Loucy (cell line): ENCODE measurements at regions not wholly inside any gene's neighbourhood (a gene's known extent, or its start where the extent isn't known, plus 50 kb on each side); places are given as distances from the start of the nearest gene placed in this dataset.

Experiments used
- EZH2phosphoT487 ChIP-seq: fragments of 200-600 bp; IDR thresholded peaks from 2 replicates; pipeline ENCODE4 v1.6.1; 2018; ENCODE audit warnings: antibody characterized with exemption, mild to moderate bottlenecking, moderate library complexity, borderline replicate concordance
- TF ChIP-seq, protein P1 (sequence below): fragments of 200-600 bp; sonication (generic); conservative IDR thresholded peaks from 2 replicates; pipeline ENCODE4 v1.5.1; 2014; ENCODE audit warnings: mild to moderate bottlenecking, antibody characterized with exemption, low read length

- TF ChIP-seq, protein P1, sequence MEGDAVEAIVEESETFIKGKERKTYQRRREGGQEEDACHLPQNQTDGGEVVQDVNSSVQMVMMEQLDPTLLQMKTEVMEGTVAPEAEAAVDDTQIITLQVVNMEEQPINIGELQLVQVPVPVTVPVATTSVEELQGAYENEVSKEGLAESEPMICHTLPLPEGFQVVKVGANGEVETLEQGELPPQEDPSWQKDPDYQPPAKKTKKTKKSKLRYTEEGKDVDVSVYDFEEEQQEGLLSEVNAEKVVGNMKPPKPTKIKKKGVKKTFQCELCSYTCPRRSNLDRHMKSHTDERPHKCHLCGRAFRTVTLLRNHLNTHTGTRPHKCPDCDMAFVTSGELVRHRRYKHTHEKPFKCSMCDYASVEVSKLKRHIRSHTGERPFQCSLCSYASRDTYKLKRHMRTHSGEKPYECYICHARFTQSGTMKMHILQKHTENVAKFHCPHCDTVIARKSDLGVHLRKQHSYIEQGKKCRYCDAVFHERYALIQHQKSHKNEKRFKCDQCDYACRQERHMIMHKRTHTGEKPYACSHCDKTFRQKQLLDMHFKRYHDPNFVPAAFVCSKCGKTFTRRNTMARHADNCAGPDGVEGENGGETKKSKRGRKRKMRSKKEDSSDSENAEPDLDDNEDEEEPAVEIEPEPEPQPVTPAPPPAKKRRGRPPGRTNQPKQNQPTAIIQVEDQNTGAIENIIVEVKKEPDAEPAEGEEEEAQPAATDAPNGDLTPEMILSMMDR: no peak
- no peak for TF ChIP-seq EZH2phosphoT487
Measured at GRCh38 chr13:81493144-81493543, 1152.2 kb upstream of the SPRY2 start.
